H1 (cell line): ENCODE measurements at regions not wholly inside any gene's neighbourhood (a gene's known extent, or its start where the extent isn't known, plus 50 kb on each side); places are given as distances from the start of the nearest gene placed in this dataset.

ENCODE experiments used
- CBX8 ChIP-seq: fragments of 300-800, 300-1000 bp; sonication (generic); IDR thresholded peaks from 2 replicates; pipeline ENCODE4 v1.7.1; 2016; ENCODE audit warnings: low read depth, low read length, borderline replicate concordance
- RXRA ChIP-seq: IDR thresholded peaks from 2 replicates; pipeline ENCODE4 v1.6.1; 2011; ENCODE audit warnings: low read depth, mild to moderate bottlenecking, low read length, moderate library complexity; ENCODE audit not compliant: insufficient read depth
- SUZ12 ChIP-seq: fragments of 200-600 bp; sonication (generic); IDR thresholded peaks from 2 replicates; pipeline ENCODE4 v1.6.1; 2012; ENCODE audit warnings: mild to moderate bottlenecking, inconsistent platforms, low read length, moderate library complexity, mixed read lengths

- TF ChIP-seq SUZ12 (no peak), CBX8 (no peak), RXRA (no peak)
These were observed 220.7 kb upstream of the KCNJ16 start (continued) for GRCh38 chr17:69854225-69854780.
